ENCODE measurements at regions not wholly inside any gene's neighbourhood (a gene's known extent, or its start where the extent isn't known, plus 50 kb on each side); places are given as distances from the start of the nearest gene placed in this dataset.
A peak's percentile ranks its signal among the peaks of the same experiment; 100 is the strongest.

GRCh38 chr5:152337484-152337883, 67.6 kb downstream of the NMUR2 start:
- TF ChIP-seq POLR2A (IDR thresholded peaks at IDR 0.05; ENCODE audit: low read depth, low read length) (no peak), TAF1 (IDR thresholded peaks at IDR 0.05; ENCODE audit: low read depth, low read length) (no peak), POU2F2 (IDR thresholded peaks at IDR 0.05; ENCODE audit: low read depth, low read length) (no peak), POLR2AphosphoS5 (IDR thresholded peaks at IDR 0.05; ENCODE audit: low read depth, low read length) (no peak), SPI1 (IDR thresholded peaks at IDR 0.05; ENCODE audit: low read depth, low read length) (no peak), PAX5 (IDR thresholded peaks at IDR 0.05; ENCODE audit: insufficient read depth, low read length, severe bottlenecking) (no peak)
- DNase-seq (ENCODE audit: insufficient read length, low spot score): no peak
- FAIRE-seq: no peak

DNA sequence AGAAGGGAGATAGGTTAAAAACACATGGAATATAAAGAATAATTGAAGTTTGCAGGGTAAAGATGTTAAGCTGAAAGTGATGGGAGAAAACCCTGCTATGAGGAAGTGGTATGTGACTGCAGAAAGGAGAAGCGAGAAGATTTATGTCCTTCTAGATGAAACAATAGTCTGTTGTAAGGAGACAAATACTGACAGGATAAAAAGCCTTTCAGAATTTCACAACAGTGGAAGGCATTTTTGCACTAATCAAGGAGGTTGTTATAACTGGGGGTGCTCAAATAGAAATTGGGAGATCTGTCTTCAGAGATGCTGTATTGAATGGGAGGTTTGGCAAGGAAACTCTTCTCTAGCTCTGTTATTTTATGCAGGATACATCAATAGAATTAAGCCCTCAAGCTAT, 69.6 kb downstream of the NMUR2 start:
- TF ChIP-seq SPI1 (IDR thresholded peaks at IDR 0.05; ENCODE audit: low read depth, low read length) (peak; percentile 43; the same call in 1 of the 2 replicates), PAX5 (IDR thresholded peaks at IDR 0.05; ENCODE audit: insufficient read depth, low read length, severe bottlenecking) (no peak), POLR2AphosphoS5 (IDR thresholded peaks at IDR 0.05; ENCODE audit: low read depth, low read length) (no peak)
- FAIRE-seq: no peak
- no peak for DNase-seq (ENCODE audit: insufficient read length, low spot score)

GRCh38 chr5:152332716-152333460, 72.2 kb downstream of the NMUR2 start:
- FAIRE-seq: no peak

GRCh38 chr5:152331718-152332117, 73.4 kb downstream of the NMUR2 start:
- FAIRE-seq (no peak), DNase-seq (ENCODE audit: insufficient read length, low spot score) (no peak)
- no peak for TF ChIP-seq POLR2A (IDR thresholded peaks at IDR 0.05; ENCODE audit: low read depth, low read length)
- TF ChIP-seq TAF1 (IDR thresholded peaks at IDR 0.05; ENCODE audit: low read depth, low read length): no peak
- no peak for TF ChIP-seq PAX5 (IDR thresholded peaks at IDR 0.05; ENCODE audit: insufficient read depth, low read length, severe bottlenecking)
- no peak for TF ChIP-seq POU2F2 (IDR thresholded peaks at IDR 0.05; ENCODE audit: low read depth, low read length)
- TF ChIP-seq POLR2AphosphoS5 (IDR thresholded peaks at IDR 0.05; ENCODE audit: low read depth, low read length): no peak

More at GRCh38 chr5:152332716-152333460, 72.2 kb downstream of the NMUR2 start:
- TF ChIP-seq POU2F2 (IDR thresholded peaks at IDR 0.05; ENCODE audit: low read depth, low read length) (no peak), TAF1 (IDR thresholded peaks at IDR 0.05; ENCODE audit: low read depth, low read length) (no peak), PAX5 (IDR thresholded peaks at IDR 0.05; ENCODE audit: insufficient read depth, low read length, severe bottlenecking) (no peak), POLR2A (IDR thresholded peaks at IDR 0.05; ENCODE audit: low read depth, low read length) (no peak), SPI1 (IDR thresholded peaks at IDR 0.05; ENCODE audit: low read depth, low read length) (no peak), POLR2AphosphoS5 (IDR thresholded peaks at IDR 0.05; ENCODE audit: low read depth, low read length) (no peak)
- no peak for DNase-seq (ENCODE audit: insufficient read length, low spot score)

DNA sequence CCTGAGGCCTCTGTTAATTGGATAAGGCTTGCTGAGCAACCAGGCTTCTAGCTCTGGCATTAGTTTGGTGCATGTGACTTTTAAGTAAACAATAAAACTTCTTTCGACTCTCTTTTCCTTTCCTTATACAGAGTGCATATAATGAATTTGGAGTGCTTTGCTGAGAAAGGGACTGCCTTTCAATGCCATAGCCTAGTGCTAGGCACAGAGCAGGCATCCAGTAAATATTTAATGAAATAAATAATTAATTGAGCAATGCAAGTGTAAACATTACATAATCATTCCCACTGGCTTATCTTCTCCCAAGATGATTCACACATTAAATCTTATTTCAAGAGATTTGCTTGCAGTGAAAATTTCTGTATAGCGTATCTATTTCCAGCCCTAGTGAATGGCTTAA, 74.1 kb downstream of the NMUR2 start:
- DNase-seq (ENCODE audit: insufficient read length, low spot score): no peak
- TF ChIP-seq POU2F2 (IDR thresholded peaks at IDR 0.05; ENCODE audit: low read depth, low read length) (no peak), TAF1 (IDR thresholded peaks at IDR 0.05; ENCODE audit: low read depth, low read length) (no peak), POLR2A (IDR thresholded peaks at IDR 0.05; ENCODE audit: low read depth, low read length) (no peak), PAX5 (IDR thresholded peaks at IDR 0.05; ENCODE audit: insufficient read depth, low read length, severe bottlenecking) (no peak), POLR2AphosphoS5 (IDR thresholded peaks at IDR 0.05; ENCODE audit: low read depth, low read length) (no peak), SPI1 (IDR thresholded peaks at IDR 0.05; ENCODE audit: low read depth, low read length) (no peak)
- no peak for FAIRE-seq

- no peak for FAIRE-seq
- no peak for DNase-seq (ENCODE audit: insufficient read length, low spot score)
- no peak for TF ChIP-seq POLR2A (IDR thresholded peaks at IDR 0.05; ENCODE audit: low read depth, low read length)
- no peak for TF ChIP-seq SPI1 (IDR thresholded peaks at IDR 0.05; ENCODE audit: low read depth, low read length)
- TF ChIP-seq PAX5 (IDR thresholded peaks at IDR 0.05; ENCODE audit: insufficient read depth, low read length, severe bottlenecking): no peak
- no peak for TF ChIP-seq POLR2AphosphoS5 (IDR thresholded peaks at IDR 0.05; ENCODE audit: low read depth, low read length)
- TF ChIP-seq POU2F2 (IDR thresholded peaks at IDR 0.05; ENCODE audit: low read depth, low read length): no peak
- TF ChIP-seq TAF1 (IDR thresholded peaks at IDR 0.05; ENCODE audit: low read depth, low read length): no peak
Measured at GRCh38 chr5:152329761-152330283, 75.3 kb downstream of the NMUR2 start.

GRCh38 chr5:152329207-152329606, 75.9 kb downstream of the NMUR2 start:
- no peak for DNase-seq (ENCODE audit: insufficient read length, low spot score)
- TF ChIP-seq TAF1 (IDR thresholded peaks at IDR 0.05; ENCODE audit: low read depth, low read length) (no peak), POU2F2 (IDR thresholded peaks at IDR 0.05; ENCODE audit: low read depth, low read length) (no peak)
- peak; percentile 50 for FAIRE-seq

DNA sequence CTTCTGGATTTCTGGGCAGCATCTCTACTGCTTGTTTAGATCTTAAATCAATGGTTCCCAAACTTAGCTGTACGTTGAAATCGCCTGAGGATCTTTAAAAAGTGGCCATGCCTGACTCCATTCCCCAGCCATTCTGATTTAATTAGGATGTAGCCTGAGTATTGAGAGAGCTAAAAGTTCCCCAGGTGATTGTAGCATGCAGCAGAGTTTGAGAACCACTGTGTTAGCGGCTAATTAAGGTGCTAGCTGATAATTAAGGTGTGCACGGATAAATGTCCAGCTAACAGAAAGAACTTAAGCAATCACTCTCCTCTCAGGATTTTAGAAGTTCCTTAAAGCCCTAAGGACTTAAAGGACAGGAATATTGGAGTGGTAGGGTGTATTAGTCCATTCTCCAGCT, 89.1 kb downstream of the NMUR2 start:
- no peak for DNase-seq (ENCODE audit: insufficient read length, low spot score)
- TF ChIP-seq TAF1 (IDR thresholded peaks at IDR 0.05; ENCODE audit: low read depth, low read length): no peak
- TF ChIP-seq POLR2A (IDR thresholded peaks at IDR 0.05; ENCODE audit: low read depth, low read length): no peak
- TF ChIP-seq SPI1 (IDR thresholded peaks at IDR 0.05; ENCODE audit: low read depth, low read length): no peak
- TF ChIP-seq PAX5 (IDR thresholded peaks at IDR 0.05; ENCODE audit: insufficient read depth, low read length, severe bottlenecking): no peak
- TF ChIP-seq POU2F2 (IDR thresholded peaks at IDR 0.05; ENCODE audit: low read depth, low read length): no peak
- no peak for TF ChIP-seq POLR2AphosphoS5 (IDR thresholded peaks at IDR 0.05; ENCODE audit: low read depth, low read length)
- FAIRE-seq: no peak

DNA sequence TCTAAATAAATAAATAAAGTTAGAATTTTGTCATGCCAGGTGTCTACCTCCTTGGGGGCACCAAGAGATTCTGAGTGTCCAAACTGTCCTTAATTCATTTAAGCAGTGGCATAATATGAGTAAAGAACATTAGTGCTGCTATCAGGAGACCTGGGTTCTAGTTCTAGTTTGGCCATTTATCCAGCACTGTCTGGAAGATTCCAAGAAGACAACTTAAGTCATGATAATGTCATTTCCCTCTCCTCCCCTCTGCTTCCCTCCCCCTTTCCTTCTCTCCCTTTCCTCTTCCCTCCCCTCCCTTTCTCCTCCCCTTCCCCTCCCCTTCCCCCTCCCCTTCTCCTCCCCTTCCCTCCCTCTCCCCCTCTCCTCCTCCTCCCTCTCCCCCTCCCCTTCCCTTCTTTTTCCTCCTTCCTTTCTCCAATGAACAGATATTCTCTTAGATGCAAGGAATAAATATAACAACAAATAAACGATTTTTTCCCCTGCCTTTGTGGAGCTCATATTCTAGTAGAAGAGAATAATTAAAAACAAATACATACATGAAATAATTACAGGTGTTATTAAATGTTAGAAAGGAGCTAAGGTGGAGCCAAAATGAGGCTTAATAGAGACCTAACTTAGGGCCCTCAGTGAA, 90.8 kb downstream of the NMUR2 start:
- FAIRE-seq (no peak), DNase-seq (ENCODE audit: insufficient read length, low spot score) (no peak)
- TF ChIP-seq PAX5 (IDR thresholded peaks at IDR 0.05; ENCODE audit: insufficient read depth, low read length, severe bottlenecking): no peak
- no peak for TF ChIP-seq POU2F2 (IDR thresholded peaks at IDR 0.05; ENCODE audit: low read depth, low read length)
- TF ChIP-seq TAF1 (IDR thresholded peaks at IDR 0.05; ENCODE audit: low read depth, low read length): no peak
- no peak for TF ChIP-seq POLR2AphosphoS5 (IDR thresholded peaks at IDR 0.05; ENCODE audit: low read depth, low read length)
- TF ChIP-seq POLR2A (IDR thresholded peaks at IDR 0.05; ENCODE audit: low read depth, low read length): no peak
- TF ChIP-seq SPI1 (IDR thresholded peaks at IDR 0.05; ENCODE audit: low read depth, low read length): no peak
